ENCODE measurements at regions not wholly inside any gene's neighbourhood (a gene's known extent, or its start where the extent isn't known, plus 50 kb on each side); places are given as distances from the start of the nearest gene placed in this dataset.

DNA sequence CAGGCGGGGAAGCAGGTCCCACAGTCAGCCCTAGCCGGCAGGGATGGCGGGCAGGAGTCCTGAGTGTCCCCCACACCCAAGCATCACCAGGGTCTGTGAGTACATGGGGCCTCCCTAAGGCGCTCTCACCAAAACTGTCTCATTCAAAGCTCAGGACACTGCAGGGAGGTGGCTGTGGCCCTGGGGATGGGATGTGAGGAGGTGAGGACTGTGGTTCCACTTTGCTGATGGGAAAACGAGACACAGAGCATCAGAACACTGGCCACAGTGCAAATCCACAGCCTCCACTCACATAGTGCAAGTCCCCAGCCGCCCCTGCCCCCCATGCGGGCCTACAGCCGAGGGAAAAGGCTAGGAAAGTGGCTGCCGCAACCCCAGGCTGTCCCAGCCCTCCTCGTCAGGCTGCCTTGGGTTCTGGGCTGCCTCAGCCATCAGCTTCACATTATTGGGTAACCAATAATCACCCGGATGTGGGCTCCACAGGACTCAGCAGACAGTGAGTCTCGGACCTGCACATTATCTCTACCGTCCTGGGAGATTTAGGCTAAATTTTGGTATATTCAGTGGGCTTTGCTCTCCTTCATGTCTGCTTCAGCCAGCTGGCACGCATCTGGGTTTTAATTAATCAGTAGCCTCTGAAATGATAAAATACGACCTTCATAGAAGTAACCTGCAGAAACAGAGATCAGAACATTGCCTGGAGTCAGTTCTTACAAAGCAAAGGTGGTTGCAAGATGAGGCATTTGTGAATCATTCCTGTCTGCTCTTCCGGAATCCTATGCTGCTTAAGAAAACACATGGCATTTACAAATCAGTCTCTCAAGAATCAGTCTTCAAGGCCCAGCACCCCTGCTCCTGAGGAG, 77.0 kb downstream of the SOX1 start:
- TF ChIP-seq, protein P1, sequence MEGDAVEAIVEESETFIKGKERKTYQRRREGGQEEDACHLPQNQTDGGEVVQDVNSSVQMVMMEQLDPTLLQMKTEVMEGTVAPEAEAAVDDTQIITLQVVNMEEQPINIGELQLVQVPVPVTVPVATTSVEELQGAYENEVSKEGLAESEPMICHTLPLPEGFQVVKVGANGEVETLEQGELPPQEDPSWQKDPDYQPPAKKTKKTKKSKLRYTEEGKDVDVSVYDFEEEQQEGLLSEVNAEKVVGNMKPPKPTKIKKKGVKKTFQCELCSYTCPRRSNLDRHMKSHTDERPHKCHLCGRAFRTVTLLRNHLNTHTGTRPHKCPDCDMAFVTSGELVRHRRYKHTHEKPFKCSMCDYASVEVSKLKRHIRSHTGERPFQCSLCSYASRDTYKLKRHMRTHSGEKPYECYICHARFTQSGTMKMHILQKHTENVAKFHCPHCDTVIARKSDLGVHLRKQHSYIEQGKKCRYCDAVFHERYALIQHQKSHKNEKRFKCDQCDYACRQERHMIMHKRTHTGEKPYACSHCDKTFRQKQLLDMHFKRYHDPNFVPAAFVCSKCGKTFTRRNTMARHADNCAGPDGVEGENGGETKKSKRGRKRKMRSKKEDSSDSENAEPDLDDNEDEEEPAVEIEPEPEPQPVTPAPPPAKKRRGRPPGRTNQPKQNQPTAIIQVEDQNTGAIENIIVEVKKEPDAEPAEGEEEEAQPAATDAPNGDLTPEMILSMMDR (IDR thresholded peaks at IDR 0.05), result no peak
- TF ChIP-seq POLR2A (IDR thresholded peaks at IDR 0.05), result no peak

Measured in thyroid gland (tissue), 4 donors.